IMR-90 (cell line): ENCODE measurements at regions not wholly inside any gene's neighbourhood (a gene's known extent, or its start where the extent isn't known, plus 50 kb on each side); places are given as distances from the start of the nearest gene placed in this dataset.

Experiments
- ATAC-seq: fragments of 200-7000 bp; cut with Tn5 transposase; 2 replicates; pipeline ENCODE4 v1.9.1; 2020; ENCODE audit warnings: low read depth, mild to moderate bottlenecking, moderate library complexity
- BruUV-seq: library from RNA; stranded (reverse); fragments of 400-500 nt; replicated peaks from 2 replicates; lab custom pipeline; 2021; lab: Mats Ljungman, UMichigan
- CTCF ChIA-PET: fragments of 300-600 bp; formaldehyde crosslinking; extraction: SDS; loops from one replicate; lab custom pipeline; 2021; ENCODE audit warnings: antibody characterized with exemption; lab: Yijun Ruan, JAX
- POLR2A ChIA-PET: fragments of 300-600 bp; sonication (Branson Sonifier 250); formaldehyde crosslinking; loops from one replicate; lab custom pipeline; 2022; ENCODE audit warnings: antibody characterized with exemption; ENCODE audit not compliant: unreplicated experiment; lab: Charles Lee
- DNase-seq: peaks from one replicate; pipeline ENCODE4 v3.0.0; 2013
- H2AFZ ChIP-seq: replicated peaks from 2 replicates; pipeline ENCODE3; 2013; ENCODE audit warnings: low read length, mild to moderate bottlenecking; ENCODE audit not compliant: poor library complexity
- H2AK5ac ChIP-seq: 2 replicates; pipeline ENCODE4 v1.6.1; 2013; ENCODE audit warnings: low read depth, low read length, inconsistent platforms
- H2AK9ac ChIP-seq: replicated peaks from 2 replicates; pipeline ENCODE3; 2013; ENCODE audit warnings: mild to moderate bottlenecking, low read depth, low read length, moderate library complexity; ENCODE audit not compliant: poor library complexity
- H2BK120ac ChIP-seq: 2 replicates; pipeline ENCODE4 v1.6.1; 2013; ENCODE audit warnings: low read depth, low read length, inconsistent platforms
- H2BK15ac ChIP-seq: 3 replicates; pipeline ENCODE4 v1.6.1; 2013; ENCODE audit warnings: low read depth, low read length, inconsistent platforms
- H2BK20ac ChIP-seq: 2 replicates; pipeline ENCODE4 v1.6.1; 2013; ENCODE audit warnings: low read depth, mild to moderate bottlenecking, inconsistent platforms, low read length, moderate library complexity
- H2BK5ac ChIP-seq: 2 replicates; pipeline ENCODE4 v1.6.1; 2013; ENCODE audit warnings: mild to moderate bottlenecking, low read depth, low read length, inconsistent platforms; ENCODE audit not compliant: poor library complexity, severe bottlenecking
- H3K14ac ChIP-seq: replicated peaks from 2 replicates; pipeline ENCODE4 v1.6.1; 2013; ENCODE audit warnings: low read depth, low read length, inconsistent platforms
- H3K18ac ChIP-seq: 2 replicates; pipeline ENCODE4 v1.6.1; 2013; ENCODE audit warnings: low read depth, low read length, control low read depth
- H3K23ac ChIP-seq: 2 replicates; pipeline ENCODE4 v1.6.1; 2013; ENCODE audit warnings: low read depth, low read length, inconsistent platforms
- H3K27ac ChIP-seq: 2 replicates; pipeline ENCODE4 v1.5.1; 2013; ENCODE audit warnings: mild to moderate bottlenecking, control low read depth, low read length; ENCODE audit not compliant: insufficient read depth
- H3K27me3 ChIP-seq: 2 replicates; pipeline ENCODE4 v1.6.1; 2013; ENCODE audit warnings: low read length; ENCODE audit not compliant: control insufficient read depth, insufficient read depth
- H3K36me3 ChIP-seq: 2 replicates; pipeline ENCODE4 v1.6.1; 2013; ENCODE audit warnings: low read length, mixed read lengths; ENCODE audit not compliant: control insufficient read depth, insufficient read depth
- H3K4ac ChIP-seq: 2 replicates; pipeline ENCODE4 v1.6.1; 2013; ENCODE audit warnings: low read depth, low read length, inconsistent platforms
- H3K4me1 ChIP-seq: 2 replicates; pipeline ENCODE4 v1.6.1; 2013; ENCODE audit warnings: low read length, mixed read lengths; ENCODE audit not compliant: control insufficient read depth, insufficient read depth
- H3K4me2 ChIP-seq: 2 replicates; pipeline ENCODE4 v1.6.1; 2013; ENCODE audit warnings: low read depth, mild to moderate bottlenecking, control low read depth, low read length, moderate library complexity
- H3K4me3 ChIP-seq: 2 replicates; pipeline ENCODE4 v1.5.1; 2013; ENCODE audit warnings: low read depth, mild to moderate bottlenecking, control low read depth, low read length, moderate library complexity; ENCODE audit not compliant: insufficient read depth
- H3K56ac ChIP-seq: 2 replicates; pipeline ENCODE4 v1.6.1; 2013; ENCODE audit warnings: low read length, inconsistent platforms; ENCODE audit not compliant: insufficient read depth; ENCODE audit errors: extremely low read depth
- H3K79me1 ChIP-seq, 2 experiments: 2 replicates each; pipeline ENCODE4 v1.6.1; 2013; ENCODE audit warnings: low read length in 2 of 2, inconsistent platforms in 1 of 2, low read depth in 1 of 2
- H3K9ac ChIP-seq: 2 replicates; pipeline ENCODE4 v1.6.1; 2013; ENCODE audit warnings: low read depth, low read length, control low read depth
- H3K9me1 ChIP-seq: 2 replicates; pipeline ENCODE4 v1.6.1; 2013; ENCODE audit warnings: low read length, inconsistent platforms; ENCODE audit not compliant: insufficient read depth
- H3K9me3 ChIP-seq: 2 replicates; pipeline ENCODE4 v1.6.1; 2013; ENCODE audit warnings: low read length; ENCODE audit not compliant: control insufficient read depth, insufficient read depth
- H4K20me1 ChIP-seq: 2 replicates; pipeline ENCODE4 v1.6.1; 2013; ENCODE audit warnings: low read length, inconsistent platforms; ENCODE audit not compliant: insufficient read depth
- H4K5ac ChIP-seq: 2 replicates; pipeline ENCODE4 v1.6.1; 2013; ENCODE audit warnings: mild to moderate bottlenecking, low read depth, low read length, control low read depth
- H4K8ac ChIP-seq, 2 experiments: 2 replicates each; pipeline ENCODE4 v1.6.1; 2013; ENCODE audit warnings: low read depth in 2 of 2, low read length in 2 of 2, control low read depth in 1 of 2, inconsistent platforms in 1 of 2
- H4K91ac ChIP-seq: 2 replicates; pipeline ENCODE4 v1.6.1; 2013; ENCODE audit warnings: low read depth, low read length, inconsistent platforms; ENCODE audit not compliant: insufficient read depth
- BHLHE40 ChIP-seq: fragments of 150-350 bp; IDR thresholded peaks from 2 replicates; pipeline ENCODE4 v1.6.1; 2016; ENCODE audit warnings: mild to moderate bottlenecking, low read depth, low read length
- CEBPB ChIP-seq: IDR thresholded peaks from 2 replicates; pipeline ENCODE4 v1.6.1; 2012; ENCODE audit warnings: low read depth, low read length, improper control_type of control experiment
- CHD1 ChIP-seq: IDR thresholded peaks from 2 replicates; pipeline ENCODE4 v1.6.1; 2012; ENCODE audit warnings: low read depth, low read length, improper control_type of control experiment
- CTCF ChIP-seq: conservative IDR thresholded peaks from 2 replicates; pipeline ENCODE4 v1.5.1; 2012; ENCODE audit warnings: mild to moderate bottlenecking, low read depth, low read length, improper control_type of control experiment
- ELK1 ChIP-seq: fragments of 150-350 bp; IDR thresholded peaks from 2 replicates; pipeline ENCODE4 v1.6.1; 2016; ENCODE audit warnings: low read depth, mild to moderate bottlenecking, low read length, moderate library complexity, borderline replicate concordance
- FOS ChIP-seq: fragments of 150-350 bp; IDR thresholded peaks from 2 replicates; pipeline ENCODE4 v1.6.1; 2016; ENCODE audit warnings: low read depth, low read length
- MAFK ChIP-seq: IDR thresholded peaks from 2 replicates; pipeline ENCODE4 v1.6.1; 2012; ENCODE audit warnings: low read depth, low read length, improper control_type of control experiment
- MAZ ChIP-seq: IDR thresholded peaks from 2 replicates; pipeline ENCODE4 v1.6.1; 2012; ENCODE audit warnings: low read depth, mild to moderate bottlenecking, low read length, improper control_type of control experiment, moderate library complexity, borderline replicate concordance
- MXI1 ChIP-seq: IDR thresholded peaks from 2 replicates; pipeline ENCODE4 v1.6.1; 2012; ENCODE audit warnings: low read depth, mild to moderate bottlenecking, low read length, moderate library complexity, borderline replicate concordance
- NFE2L2 ChIP-seq: fragments of 150-350 bp; IDR thresholded peaks from 2 replicates; pipeline ENCODE4 v1.6.1; 2016; ENCODE audit warnings: low read depth, mild to moderate bottlenecking, low read length
- POLR2A ChIP-seq: IDR thresholded peaks from 2 replicates; pipeline ENCODE4 v1.6.1; 2012; ENCODE audit warnings: mild to moderate bottlenecking, low read depth, low read length
- RAD21 ChIP-seq: IDR thresholded peaks from 2 replicates; pipeline ENCODE4 v1.6.1; 2012; ENCODE audit warnings: low read length, improper control_type of control experiment
- RCOR1 ChIP-seq: IDR thresholded peaks from 2 replicates; pipeline ENCODE4 v1.6.1; 2012; ENCODE audit warnings: mild to moderate bottlenecking, low read length, improper control_type of control experiment; ENCODE audit not compliant: insufficient replicate concordance
- RFX5 ChIP-seq: IDR thresholded peaks from 2 replicates; pipeline ENCODE4 v1.8.0; 2012; ENCODE audit warnings: low read depth, mild to moderate bottlenecking, low read length, moderate library complexity
- SMC3 ChIP-seq: fragments of 150-350 bp; IDR thresholded peaks from 2 replicates; pipeline ENCODE4 v1.6.1; 2016; ENCODE audit warnings: low read depth, mild to moderate bottlenecking, antibody characterized with exemption, low read length, moderate library complexity
- USF2 ChIP-seq: fragments of 150-350 bp; IDR thresholded peaks from 2 replicates; pipeline ENCODE4 v1.6.1; 2017; ENCODE audit warnings: mild to moderate bottlenecking, antibody characterized with exemption, low read length, low read depth
- WGBS, 2 experiments: methylation state at CpG; one replicate each; pipeline versions ENCODE4 v1.1.5 to v1.1.7; 2013; ENCODE audit warnings: missing lambda C conversion rate in 2 of 2; ENCODE audit not compliant: insufficient read length in 1 of 2; ENCODE audit errors: extremely low coverage in 2 of 2; 5-methylcytosine and 5-hydroxymethylcytosine counted together
- dilution Hi-C: fragments of 300-500 bp; cut with HindIII; formaldehyde crosslinking; loops from one replicate; pipeline ENCODE4 v1.14.3; 2018; ENCODE audit warnings: low sequenced_read_pairs; ENCODE audit not compliant: unreplicated experiment
- in situ Hi-C: fragments of 300-500 bp; cut with MboI; formaldehyde crosslinking; loops from 3 replicates; pipeline ENCODE4 v1.14.3; 2019; ENCODE audit warnings: low sequenced_read_pairs, inconsistent platforms, mixed read lengths
- intact Hi-C: fragments of 100-400 bp; cut with micrococcal nuclease; formaldehyde crosslinking; loops from 2 replicates; pipeline ENCODE4 v1.10.0; 2022

GRCh38 chr3:36258421-36258820 is 121.9 kb upstream of the STAC start:
- Histone ChIP-seq H2AK5ac (no peak overlapping the region), H3K23ac (no peak overlapping the region), H3K79me1 (no peaks in the 10 kb centered on the region), H3K36me3 (no peaks in the 10 kb centered on the region), H2BK120ac (no peak overlapping the region), H3K27ac (no peak overlapping the region), H3K18ac (no peak overlapping the region), H3K4me1 (no peaks in the 10 kb centered on the region), H3K4me3 (no peak overlapping the region), H2BK15ac (no peak overlapping the region), H3K4ac (no peak overlapping the region), H2AK9ac (no peak overlapping the region), H3K9me1 (no peaks in the 10 kb centered on the region), H4K91ac (no peak overlapping the region), H3K27me3 (no peaks in the 10 kb centered on the region), H3K9me3 (peaks cover 2% of the 10 kb centered on the region; the same call in 1 of the 2 replicates), H3K4me2 (no peak overlapping the region), H2BK20ac (no peak overlapping the region), H4K5ac (no peak overlapping the region), H2BK5ac (no peak overlapping the region), H4K8ac (no peak overlapping the region), H3K56ac (no peak overlapping the region), H4K20me1 (no peaks in the 10 kb centered on the region), H3K9ac (no peak overlapping the region), H2AFZ (no peak overlapping the region), H3K14ac (no peak overlapping the region)
- intact Hi-C loops, result no loop called here
- WGBS, 2 experiments, result no CpG with 5 or more reads among the region's 1 CpG
- in situ Hi-C loops, result no loop called here
- DNase-seq (no peak), ATAC-seq (no peak)
- ChIA-PET CTCF (no interaction called here), POLR2A (no interaction called here)
- dilution Hi-C loops, result no loop called here
- no TSS peak for BruUV-seq
- no peak for TF ChIP-seq MXI1
- no peak for TF ChIP-seq MAFK
- no peak for TF ChIP-seq MAZ
- TF ChIP-seq FOS, result no peak
- TF ChIP-seq BHLHE40, result no peak
- TF ChIP-seq CHD1, result no peak
- no peak for TF ChIP-seq CTCF
- TF ChIP-seq RAD21, result no peak
- TF ChIP-seq RCOR1, result no peak
- no peak for TF ChIP-seq RFX5
- TF ChIP-seq CEBPB, result no peak
- TF ChIP-seq SMC3, result no peak
- TF ChIP-seq NFE2L2, result no peak
- no peak for TF ChIP-seq ELK1
- no peak for TF ChIP-seq USF2
- TF ChIP-seq POLR2A, result no peak
